ENCODE measurements at regions not wholly inside any gene's neighbourhood (a gene's known extent, or its start where the extent isn't known, plus 50 kb on each side); places are given as distances from the start of the nearest gene placed in this dataset.
A peak's percentile ranks its signal among the peaks of the same experiment; 100 is the strongest.

GRCh38 chr2:94956797-94957391 lies 68.6 kb upstream of the MAL start:
- no peaks in the 10 kb centered on the region for H4K20me1 ChIP-seq (ENCODE audit: insufficient read depth)
- no peaks in the 10 kb centered on the region for H3K4me1 ChIP-seq (ENCODE audit: control insufficient read depth in 1 of 2, insufficient read depth in 2 of 2, low read length in 2 of 2)
- ChIA-PET RAD21 (ENCODE audit: low non-redundant PET in 1 of 2, low total read pairs in 2 of 2, uncharacterized antibody in 2 of 2, unreplicated experiment in 2 of 2) (no interaction called here), POLR2A (no interaction called here), CTCF (interaction anchor here (0.7 to 2.0 kb wide), 16 partner anchors 8 to 107 kb away, joined by 3 to 10 read pairs (median 3); no protein-coding TSS in a partner anchor)
- no peak overlapping the region for H3K27ac ChIP-seq (ENCODE audit: low read depth, low read length)
- no peaks in the 10 kb centered on the region for H3K79me2 ChIP-seq (ENCODE audit: insufficient read depth, low read length)
- intact Hi-C loops (cut with micrococcal nuclease) = loop anchor here (10.0 kb wide), 1 partner anchor 82 kb away; the partner anchor contains the start of gene TEKT4
- ATAC-seq = peak; percentile 91
- H3K9me2 ChIP-seq (ENCODE audit: insufficient read depth) = no peaks in the 10 kb centered on the region
- H3K36me3 ChIP-seq (ENCODE audit: control insufficient read depth in 1 of 2, insufficient read depth in 2 of 2, low read length in 2 of 2) = no peaks in the 10 kb centered on the region
- H3K27me3 ChIP-seq (ENCODE audit: insufficient read depth, low read length) = peaks cover 34% of the 10 kb centered on the region
- H3K4me2 ChIP-seq (ENCODE audit: low read length) = no peak overlapping the region
- no peak for TF ChIP-seq POLR2A (IDR thresholded peaks at IDR 0.05; ENCODE audit: borderline replicate concordance, extremely low read depth, insufficient read depth, insufficient read length)
- TF ChIP-seq CTCF (IDR thresholded peaks at IDR 0.05 in 2 of 3, conservative IDR thresholded peaks at IDR 0.05 in 1 of 3; ENCODE audit: borderline replicate concordance in 1 of 3, insufficient read depth in 1 of 3, low read depth in 2 of 3, low read length in 2 of 3) = peak; percentile 77 to 83 (median 79)
- TF ChIP-seq ZNF274 (IDR thresholded peaks at IDR 0.05; ENCODE audit: low read depth, low read length) = no peak
- no peak for TF ChIP-seq YY1 (IDR thresholded peaks at IDR 0.05; ENCODE audit: extremely low read depth, insufficient replicate concordance, low read depth, low read length)
- TF ChIP-seq REST (IDR thresholded peaks at IDR 0.05; ENCODE audit: low read depth) = no peak
- no peak for TF ChIP-seq SRF (IDR thresholded peaks at IDR 0.05; ENCODE audit: low read depth)
- no peak for TF ChIP-seq FOSL1 (IDR thresholded peaks at IDR 0.05; ENCODE audit: low read depth)
- no peak for TF ChIP-seq EZH2phosphoT487 (IDR thresholded peaks at IDR 0.05; ENCODE audit: borderline replicate concordance)
- TF ChIP-seq RAD21 (IDR thresholded peaks at IDR 0.05; ENCODE audit: low read depth) = peak; percentile 54
- TF ChIP-seq ZBTB33 (IDR thresholded peaks at IDR 0.05; ENCODE audit: extremely low read depth, insufficient replicate concordance, low read length) = no peak
- no peak for TF ChIP-seq CBX3 (IDR thresholded peaks at IDR 0.05; ENCODE audit: low read depth)
- no peak overlapping the region for H3K4me3 ChIP-seq (replicated peaks in 1 of 2; ENCODE audit: low read depth in 1 of 2, low read length in 2 of 2)
- H3K9me3 ChIP-seq (ENCODE audit: control insufficient read depth in 1 of 2, insufficient read depth in 1 of 2, low read depth in 1 of 2, low read length in 2 of 2) = no peaks in the 10 kb centered on the region
- peak; percentile 13 for DNase-seq (ENCODE audit: low read depth, low spot score)
- no TSS peak for BruUV-seq (replicated peaks)
- no peak overlapping the region for H2AFZ ChIP-seq (ENCODE audit: low read depth, low read length, poor library complexity, severe bottlenecking)
- no peak overlapping the region for H3K9ac ChIP-seq (ENCODE audit: low read length)
